Stimulated activated CD8-positive, alpha-beta memory T cell treated with anti-CD3 and anti-CD28 coated beads, Interleukin-15, amount 100 ng/mL, for 24 hours (primary cell): ENCODE measurements at regions not wholly inside any gene's neighbourhood (a gene's known extent, or its start where the extent isn't known, plus 50 kb on each side); places are given as distances from the start of the nearest gene placed in this dataset.

ENCODE experiments used
- DNase-seq: peaks from one replicate; pipeline ENCODE4 v3.0.0-alpha.2; 2020; ENCODE audit warnings: low read depth

- DNase-seq: no peak
These were observed 108.1 kb upstream of the IER5L start for GRCh38 chr9:129285979-129286772.

- no peak for DNase-seq
These were observed 107.3 kb upstream of the IER5L start for GRCh38 chr9:129285382-129285781.

- no peak for DNase-seq
These were observed 106.7 kb upstream of the IER5L start for GRCh38 chr9:129284607-129285291.

GRCh38 chr9:129283705-129284606, 105.9 kb upstream of the IER5L start:
- no peak for DNase-seq

GRCh38 chr9:129283291-129283691, 105.2 kb upstream of the IER5L start:
- DNase-seq: no peak

- no peak for DNase-seq
These were observed 104.7 kb upstream of the IER5L start for GRCh38 chr9:129282731-129283211.

- DNase-seq: no peak
These were observed 104.2 kb upstream of the IER5L start for GRCh38 chr9:129282272-129282671.

GRCh38 chr9:129281506-129282145, 103.6 kb upstream of the IER5L start:
- DNase-seq: no peak

GRCh38 chr9:129280623-129281271, 102.7 kb upstream of the IER5L start:
- no peak for DNase-seq

- DNase-seq: no peak
These were observed 102.2 kb upstream of the IER5L start for GRCh38 chr9:129280236-129280622.

GRCh38 chr9:129278391-129279237, 100.6 kb upstream of the IER5L start:
- no peak for DNase-seq

GRCh38 chr9:129276486-129277230, 98.6 kb upstream of the IER5L start:
- DNase-seq: no peak

- DNase-seq: no peak
These were observed 97.7 kb upstream of the IER5L start for GRCh38 chr9:129275626-129276247.

- DNase-seq: no peak
These were observed 96.1 kb upstream of the IER5L start for GRCh38 chr9:129273941-129274684.

- no peak for DNase-seq
These were observed 95.3 kb upstream of the IER5L start for GRCh38 chr9:129273136-129273895.

- DNase-seq: no peak
These were observed 94.4 kb upstream of the IER5L start for GRCh38 chr9:129272348-129273025.

- DNase-seq: no peak
These were observed 92.9 kb upstream of the IER5L start for GRCh38 chr9:129270903-129271431.
